Thyroid gland (tissue), 4 donors: ENCODE measurements at regions not wholly inside any gene's neighbourhood (a gene's known extent, or its start where the extent isn't known, plus 50 kb on each side); places are given as distances from the start of the nearest gene placed in this dataset.

ENCODE experiments used
- DNase-seq, 2 donors: peaks; one replicate each; pipeline ENCODE4 v3.0.0-alpha.2; 2019
- H3K27ac ChIP-seq, 3 donors: fragments of 200-600 bp; sonication (generic); 1 replicate in 2 of 3; 2 replicates in 1 of 3; pipeline ENCODE4 v1.5.1; 2016 to 2019; ENCODE audit warnings: mild to moderate bottlenecking in 1 of 3, moderate library complexity in 1 of 3
- H3K27me3 ChIP-seq: fragments of 200-600 bp; sonication (generic); one replicate; pipeline ENCODE4 v1.5.1; 2019
- H3K36me3 ChIP-seq, 2 donors: fragments of 200-600 bp; sonication (generic); one replicate each; pipeline ENCODE4 v1.5.1; 2016 to 2019
- H3K4me1 ChIP-seq, 2 donors: fragments of 200-600 bp; sonication (generic); one replicate each; pipeline ENCODE4 v1.5.1; 2017 to 2019
- H3K4me3 ChIP-seq, 3 donors: fragments of 200-600 bp; sonication (generic); replicated peaks in 1 of 3; 1 replicate in 2 of 3; 2 replicates in 1 of 3; pipeline ENCODE4 v1.5.1; 2016; ENCODE audit warnings: mild to moderate bottlenecking in 1 of 3
- H3K9me3 ChIP-seq: fragments of 200-600 bp; sonication (generic); one replicate; pipeline ENCODE4 v1.5.1; 2017
- CTCF ChIP-seq, 6 experiments: fragments of 200-600 bp in 3 of 6; fragments of 450-650 bp in 3 of 6; sonication (generic) in 3 of 6; IDR thresholded peaks; one replicate each; pipeline ENCODE4 v1.5.1; 2016 to 2019; ENCODE audit warnings: antibody characterized with exemption in 6 of 6, mild to moderate bottlenecking in 2 of 6, inconsistent platforms in 1 of 6, moderate library complexity in 1 of 6
- POLR2A ChIP-seq, 2 donors: fragments of 450-650 bp; IDR thresholded peaks; one replicate each; pipeline ENCODE4 v1.6.1; 2017; ENCODE audit warnings: antibody characterized with exemption in 2 of 2, mild to moderate bottlenecking in 2 of 2, moderate library complexity in 1 of 2
- WGBS, 2 donors: methylation state at CpG; one replicate each; pipeline ENCODE4 v1.1.5; 2017; 5-methylcytosine and 5-hydroxymethylcytosine counted together
- intact Hi-C: fragments of 100-400 bp; cut with DNase I; formaldehyde crosslinking; loops from one replicate; pipeline ENCODE4 v1.15.1; 2023

- DNase-seq, result no peak
- Histone ChIP-seq H3K36me3 (no peaks in the 10 kb centered on the region), H3K4me1 (no peaks in the 10 kb centered on the region), H3K9me3 (no peaks in the 10 kb centered on the region), H3K27ac (no peak overlapping the region), H3K4me3 (no peak overlapping the region), H3K27me3 (no peaks in the 10 kb centered on the region)
- WGBS, 2 donors, result 91 to 94% methylated on average over 2 of the region's 2 CpGs
- TF ChIP-seq POLR2A (IDR thresholded peaks at IDR 0.05) (no peak), CTCF (IDR thresholded peaks at IDR 0.05) (no peak)
- intact Hi-C loops, result no loop called here
Measured at GRCh38 chr15:93656041-93656440, 567.0 kb upstream of the RGMA start.

GRCh38 chr15:93649691-93650235 is 560.8 kb upstream of the RGMA start:
- DNase-seq, result no peak
- Histone ChIP-seq H3K4me1 (no peaks in the 10 kb centered on the region), H3K27me3 (no peaks in the 10 kb centered on the region), H3K27ac (no peak overlapping the region), H3K9me3 (no peaks in the 10 kb centered on the region), H3K4me3 (no peak overlapping the region), H3K36me3 (no peaks in the 10 kb centered on the region)
- TF ChIP-seq POLR2A (IDR thresholded peaks at IDR 0.05), result no peak
- no peak for TF ChIP-seq CTCF (IDR thresholded peaks at IDR 0.05)
- 75 to 76% methylated on average over 6 of the region's 6 CpGs for WGBS, 2 donors
- intact Hi-C loops, result no loop called here

- H3K4me3 ChIP-seq, result no peak overlapping the region
- WGBS, 2 donors, result 49% methylated on average over 2 of the region's 2 CpGs
- TF ChIP-seq CTCF (IDR thresholded peaks at IDR 0.05) (no peak), POLR2A (IDR thresholded peaks at IDR 0.05) (no peak)
- H3K4me1 ChIP-seq, result no peaks in the 10 kb centered on the region
- no peaks in the 10 kb centered on the region for H3K36me3 ChIP-seq
- no peak for DNase-seq
- no peaks in the 10 kb centered on the region for H3K9me3 ChIP-seq
- H3K27me3 ChIP-seq, result no peaks in the 10 kb centered on the region
- no peak overlapping the region for H3K27ac ChIP-seq
- intact Hi-C loops, result no loop called here
Measured at GRCh38 chr15:93646193-93646592, 557.2 kb upstream of the RGMA start.

- 89 to 94% methylated on average over 6 of the region's 6 CpGs for WGBS, 2 donors
- no peaks in the 10 kb centered on the region for H3K36me3 ChIP-seq
- no peak overlapping the region for H3K27ac ChIP-seq
- intact Hi-C loops, result no loop called here
- DNase-seq, result no peak
- H3K27me3 ChIP-seq, result no peaks in the 10 kb centered on the region
- TF ChIP-seq POLR2A (IDR thresholded peaks at IDR 0.05) (no peak), CTCF (IDR thresholded peaks at IDR 0.05) (no peak)
- H3K4me3 ChIP-seq, result no peak overlapping the region
- H3K9me3 ChIP-seq, result no peaks in the 10 kb centered on the region
- H3K4me1 ChIP-seq, result no peaks in the 10 kb centered on the region
Measured at GRCh38 chr15:93645594-93645993, 556.6 kb upstream of the RGMA start.

- H3K9me3 ChIP-seq, result no peaks in the 10 kb centered on the region
- TF ChIP-seq POLR2A (IDR thresholded peaks at IDR 0.05), result no peak
- no peak for TF ChIP-seq CTCF (IDR thresholded peaks at IDR 0.05)
- H3K4me1 ChIP-seq, result no peaks in the 10 kb centered on the region
- no peaks in the 10 kb centered on the region for H3K36me3 ChIP-seq
- no peak overlapping the region for H3K27ac ChIP-seq
- H3K4me3 ChIP-seq, result no peak overlapping the region
- DNase-seq, result no peak
- no peaks in the 10 kb centered on the region for H3K27me3 ChIP-seq
- intact Hi-C loops, result no loop called here
Measured at GRCh38 chr15:93644595-93644994, 555.6 kb upstream of the RGMA start.
